ENCODE measurements at regions not wholly inside any gene's neighbourhood (a gene's known extent, or its start where the extent isn't known, plus 50 kb on each side); places are given as distances from the start of the nearest gene placed in this dataset.

DNA sequence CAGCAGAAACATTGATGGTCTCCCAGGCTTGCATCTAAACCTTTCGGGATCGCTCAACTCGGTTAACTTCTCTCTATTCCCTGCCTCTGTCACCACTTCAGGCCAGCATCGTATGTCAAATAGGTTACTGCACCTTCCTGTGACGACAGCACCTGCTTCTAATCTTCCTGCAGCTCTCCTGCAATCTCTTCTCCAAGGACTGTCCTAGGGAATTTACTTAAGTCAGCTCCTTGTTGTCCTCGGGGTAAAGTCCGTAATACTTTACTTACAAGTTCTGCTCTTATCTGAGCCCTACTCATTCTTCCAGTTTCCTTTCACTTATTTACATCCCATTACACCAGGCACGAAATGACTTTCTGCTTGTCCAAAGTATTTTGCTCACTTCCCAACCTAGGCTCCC, 372.7 kb upstream of the AKR1E2 start:
- H3K9me3 Mint-ChIP-seq (ENCODE audit: unreplicated experiment) = no peaks in the 10 kb centered on the region
- no peaks in the 10 kb centered on the region for H3K27me3 Mint-ChIP-seq (ENCODE audit: unreplicated experiment)
- no peak overlapping the region for H3K4me3 Mint-ChIP-seq (ENCODE audit: unreplicated experiment)
- H3K36me3 Mint-ChIP-seq (ENCODE audit: unreplicated experiment) = no peaks in the 10 kb centered on the region
- no peak for TF ChIP-seq CTCF (IDR thresholded peaks at IDR 0.05)
- DNase-seq (ENCODE audit: extremely low spot score, unreplicated experiment) = no peak
- H3K27ac Mint-ChIP-seq (ENCODE audit: unreplicated experiment) = no peak overlapping the region
- peaks cover 4% of the 10 kb centered on the region for H3K4me1 Mint-ChIP-seq (ENCODE audit: unreplicated experiment)

- Mint-ChIP-seq H3K36me3 (ENCODE audit: unreplicated experiment) (no peaks in the 10 kb centered on the region), H3K9me3 (ENCODE audit: unreplicated experiment) (no peaks in the 10 kb centered on the region), H3K4me1 (ENCODE audit: unreplicated experiment) (peaks cover 2% of the 10 kb centered on the region), H3K27me3 (ENCODE audit: unreplicated experiment) (no peaks in the 10 kb centered on the region), H3K27ac (ENCODE audit: unreplicated experiment) (no peak overlapping the region), H3K4me3 (ENCODE audit: unreplicated experiment) (no peak overlapping the region)
- DNase-seq (ENCODE audit: extremely low spot score, unreplicated experiment) = no peak
- TF ChIP-seq CTCF (IDR thresholded peaks at IDR 0.05) = no peak
These were observed 374.8 kb upstream of the AKR1E2 start for GRCh38 chr10:4450981-4451908.

DNA sequence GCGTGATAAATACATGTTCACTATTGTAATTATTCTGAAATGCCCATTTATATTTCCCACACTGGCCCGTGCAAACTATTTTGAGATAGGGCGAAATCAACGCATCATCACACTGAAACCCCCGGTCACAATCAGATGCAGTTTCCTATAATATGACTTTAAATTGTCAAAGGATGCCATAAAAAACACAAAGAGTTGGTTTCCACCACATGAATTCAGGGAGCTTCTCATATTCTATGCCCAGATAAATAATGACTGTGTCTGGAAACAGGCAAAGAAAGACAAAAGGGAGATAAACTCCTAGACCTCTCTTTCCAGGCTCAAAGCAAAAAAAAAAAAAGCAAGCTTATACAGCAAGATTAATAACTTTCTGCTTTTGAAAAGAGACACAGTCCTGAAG, 375.8 kb upstream of the AKR1E2 start:
- Mint-ChIP-seq H3K27ac (ENCODE audit: unreplicated experiment) (no peak overlapping the region), H3K4me1 (ENCODE audit: unreplicated experiment) (no peaks in the 10 kb centered on the region), H3K27me3 (ENCODE audit: unreplicated experiment) (no peaks in the 10 kb centered on the region)

GRCh38 chr10:4448030-4448429, 378.0 kb upstream of the AKR1E2 start:
- no peaks in the 10 kb centered on the region for H3K4me1 Mint-ChIP-seq (ENCODE audit: unreplicated experiment)
- no peak overlapping the region for H3K4me3 Mint-ChIP-seq (ENCODE audit: unreplicated experiment)
- no peak overlapping the region for H3K27ac Mint-ChIP-seq (ENCODE audit: unreplicated experiment)
- no peaks in the 10 kb centered on the region for H3K36me3 Mint-ChIP-seq (ENCODE audit: unreplicated experiment)
- no peak for DNase-seq (ENCODE audit: extremely low spot score, unreplicated experiment)
- TF ChIP-seq CTCF (IDR thresholded peaks at IDR 0.05) = no peak
- no peaks in the 10 kb centered on the region for H3K27me3 Mint-ChIP-seq (ENCODE audit: unreplicated experiment)
- peaks cover 11% of the 10 kb centered on the region for H3K9me3 Mint-ChIP-seq (ENCODE audit: unreplicated experiment)

More for the DNA sequence above, 375.8 kb upstream of the AKR1E2 start:
- H3K4me3 Mint-ChIP-seq (ENCODE audit: unreplicated experiment) = no peak overlapping the region
- H3K9me3 Mint-ChIP-seq (ENCODE audit: unreplicated experiment) = no peaks in the 10 kb centered on the region
- no peak for DNase-seq (ENCODE audit: extremely low spot score, unreplicated experiment)
- no peaks in the 10 kb centered on the region for H3K36me3 Mint-ChIP-seq (ENCODE audit: unreplicated experiment)
- TF ChIP-seq CTCF (IDR thresholded peaks at IDR 0.05) = no peak

- H3K9me3 Mint-ChIP-seq (ENCODE audit: unreplicated experiment) = peaks cover 20% of the 10 kb centered on the region
- no peaks in the 10 kb centered on the region for H3K27me3 Mint-ChIP-seq (ENCODE audit: unreplicated experiment)
- no peak overlapping the region for H3K4me3 Mint-ChIP-seq (ENCODE audit: unreplicated experiment)
- H3K36me3 Mint-ChIP-seq (ENCODE audit: unreplicated experiment) = no peaks in the 10 kb centered on the region
- DNase-seq (ENCODE audit: extremely low spot score, unreplicated experiment) = no peak
- H3K4me1 Mint-ChIP-seq (ENCODE audit: unreplicated experiment) = no peaks in the 10 kb centered on the region
- no peak for TF ChIP-seq CTCF (IDR thresholded peaks at IDR 0.05)
- no peak overlapping the region for H3K27ac Mint-ChIP-seq (ENCODE audit: unreplicated experiment)
These were observed 382.6 kb upstream of the AKR1E2 start for GRCh38 chr10:4443419-4443818.

Data from osteocyte (in vitro differentiated cells).